PC-3 (cell line): ENCODE measurements at regions not wholly inside any gene's neighbourhood (a gene's known extent, or its start where the extent isn't known, plus 50 kb on each side); places are given as distances from the start of the nearest gene placed in this dataset.

Source experiments
- CTCF ChIP-seq: fragments of 300-600 bp; sonication (generic); conservative IDR thresholded peaks from 2 replicates; pipeline ENCODE4 v1.5.1; 2017; ENCODE audit warnings: antibody characterized with exemption, low read depth, mild to moderate bottlenecking, low read length
- EZH2 ChIP-seq: fragments of 300-600 bp; sonication (generic); IDR thresholded peaks from one replicate; pipeline ENCODE4 v1.6.1; 2017; ENCODE audit warnings: antibody characterized with exemption, mild to moderate bottlenecking, low read length; ENCODE audit not compliant: unreplicated experiment
- EZH2phosphoT487 ChIP-seq: fragments of 300-600 bp; sonication (generic); IDR thresholded peaks from 2 replicates; pipeline ENCODE4 v1.6.1; 2018; ENCODE audit warnings: mild to moderate bottlenecking, antibody characterized with exemption, low read length, borderline replicate concordance

- TF ChIP-seq CTCF (no peak), EZH2phosphoT487 (no peak), EZH2 (no peak)
Observed at GRCh38 chr2:216987252-216987821, 127.5 kb upstream of the TNP1 start.
